ENCODE measurements at regions not wholly inside any gene's neighbourhood (a gene's known extent, or its start where the extent isn't known, plus 50 kb on each side); places are given as distances from the start of the nearest gene placed in this dataset.

DNA sequence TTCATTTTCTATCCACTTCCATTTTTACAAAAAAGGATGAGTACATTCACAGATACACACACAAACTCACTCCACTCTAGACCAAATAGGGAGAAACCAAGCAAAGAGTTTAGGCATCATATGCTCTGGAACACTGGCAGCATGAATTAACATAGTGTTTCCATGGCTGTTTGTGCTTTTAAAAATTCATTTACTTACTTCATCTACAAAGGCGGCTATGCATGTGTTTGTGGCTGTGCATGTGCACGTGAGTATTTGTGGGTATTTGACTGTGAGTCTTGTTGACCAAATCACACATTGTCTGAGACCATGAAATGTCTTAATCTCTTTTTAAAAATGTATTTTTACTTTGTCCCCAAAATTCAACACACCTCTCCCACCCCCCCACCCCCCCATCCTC, 203.0 kb upstream of the SESN3 start:
- TF ChIP-seq, protein P1, sequence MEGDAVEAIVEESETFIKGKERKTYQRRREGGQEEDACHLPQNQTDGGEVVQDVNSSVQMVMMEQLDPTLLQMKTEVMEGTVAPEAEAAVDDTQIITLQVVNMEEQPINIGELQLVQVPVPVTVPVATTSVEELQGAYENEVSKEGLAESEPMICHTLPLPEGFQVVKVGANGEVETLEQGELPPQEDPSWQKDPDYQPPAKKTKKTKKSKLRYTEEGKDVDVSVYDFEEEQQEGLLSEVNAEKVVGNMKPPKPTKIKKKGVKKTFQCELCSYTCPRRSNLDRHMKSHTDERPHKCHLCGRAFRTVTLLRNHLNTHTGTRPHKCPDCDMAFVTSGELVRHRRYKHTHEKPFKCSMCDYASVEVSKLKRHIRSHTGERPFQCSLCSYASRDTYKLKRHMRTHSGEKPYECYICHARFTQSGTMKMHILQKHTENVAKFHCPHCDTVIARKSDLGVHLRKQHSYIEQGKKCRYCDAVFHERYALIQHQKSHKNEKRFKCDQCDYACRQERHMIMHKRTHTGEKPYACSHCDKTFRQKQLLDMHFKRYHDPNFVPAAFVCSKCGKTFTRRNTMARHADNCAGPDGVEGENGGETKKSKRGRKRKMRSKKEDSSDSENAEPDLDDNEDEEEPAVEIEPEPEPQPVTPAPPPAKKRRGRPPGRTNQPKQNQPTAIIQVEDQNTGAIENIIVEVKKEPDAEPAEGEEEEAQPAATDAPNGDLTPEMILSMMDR (conservative IDR thresholded peaks at IDR 0.05; ENCODE audit: low read depth, low read length), result no peak
- TF ChIP-seq EZH2 (IDR thresholded peaks at IDR 0.05; ENCODE audit: low read length, unreplicated experiment) (no peak), EZH2phosphoT487 (IDR thresholded peaks at IDR 0.05; ENCODE audit: borderline replicate concordance, low read length) (no peak)
